SK-N-SH (cell line): ENCODE measurements at regions not wholly inside any gene's neighbourhood (a gene's known extent, or its start where the extent isn't known, plus 50 kb on each side); places are given as distances from the start of the nearest gene placed in this dataset.

Experiments
- CTCF ChIA-PET: fragments of 300-600, 350-600 bp; formaldehyde crosslinking; extraction: SDS; loops from one replicate; lab custom pipeline; 2021; lab: Yijun Ruan, JAX
- POLR2A ChIA-PET: fragments of 350-600 bp; sonication (Branson Sonifier 250); formaldehyde crosslinking; extraction: SDS; loops from one replicate; lab custom pipeline; 2020; ENCODE audit warnings: antibody characterized with exemption, inconsistent platforms; lab: Yijun Ruan, JAX
- DNase-seq: peaks from one replicate; pipeline ENCODE4 v3.0.0; 2012
- H2AFZ ChIP-seq: fragments of 200-600 bp; sonication (generic); 2 replicates; pipeline ENCODE4 v1.8.1; 2016; ENCODE audit warnings: antibody characterized with exemption, mild to moderate bottlenecking, low read depth
- H3F3A ChIP-seq: fragments of 200-600 bp; sonication (generic); replicated peaks from 2 replicates; pipeline ENCODE3; 2016; ENCODE audit warnings: antibody characterized with exemption, mild to moderate bottlenecking; ENCODE audit not compliant: insufficient read depth
- H3K27ac ChIP-seq, 2 experiments: fragments of 200-500 bp in 1 of 2; fragments of 200-600 bp in 1 of 2; sonication (Bioruptor generic) in 1 of 2; sonication (generic), shearing (Covaris generic) in 1 of 2; 2 replicates each; pipeline versions ENCODE4 v1.5.1 to v1.6.1; 2014 to 2016; ENCODE audit warnings: low read depth in 2 of 2, inconsistent platforms in 1 of 2, low read length in 1 of 2, mild to moderate bottlenecking in 1 of 2, mixed read lengths in 1 of 2
- H3K27me3 ChIP-seq: fragments of 200-600 bp; sonication (generic), shearing (Covaris generic); 2 replicates; pipeline ENCODE4 v1.6.1; 2016; ENCODE audit warnings: mixed run types; ENCODE audit not compliant: insufficient read depth
- H3K36me3 ChIP-seq, 2 experiments: fragments of 200-500 bp in 1 of 2; fragments of 200-600 bp in 1 of 2; sonication (Bioruptor generic) in 1 of 2; sonication (generic) in 1 of 2; replicated peaks in 1 of 2; 2 replicates each; pipeline versions ENCODE3 to v1.5.1; 2014 to 2016; ENCODE audit warnings: low read length in 1 of 2, mild to moderate bottlenecking in 1 of 2; ENCODE audit not compliant: insufficient read depth in 2 of 2, control insufficient read depth in 1 of 2
- H3K4me1 ChIP-seq, 2 experiments: fragments of 200-500 bp in 1 of 2; fragments of 200-600 bp in 1 of 2; sonication (Bioruptor generic) in 1 of 2; sonication (generic), shearing (Covaris generic) in 1 of 2; 2 replicates each; pipeline versions ENCODE4 v1.5.1 to v1.6.1; 2014 to 2016; ENCODE audit warnings: low read depth in 1 of 2, low read length in 1 of 2, mixed run types in 1 of 2; ENCODE audit not compliant: insufficient read depth in 2 of 2, control insufficient read depth in 1 of 2
- H3K4me2 ChIP-seq: fragments of 200-600 bp; sonication (generic), shearing (Covaris generic); 2 replicates; pipeline ENCODE4 v1.6.1; 2017; ENCODE audit warnings: mixed run types
- H3K4me3 ChIP-seq, 2 experiments: fragments of 200-500 bp in 1 of 2; fragments of 200-600 bp in 1 of 2; sonication (Bioruptor generic) in 1 of 2; sonication (generic), shearing (Covaris generic) in 1 of 2; 2 replicates each; pipeline versions ENCODE4 v1.5.1 to v1.8.1; 2014 to 2016; ENCODE audit warnings: low read depth in 2 of 2, inconsistent platforms in 1 of 2, low read length in 1 of 2, mild to moderate bottlenecking in 1 of 2, mixed read lengths in 1 of 2, moderate library complexity in 1 of 2
- H3K79me2 ChIP-seq: fragments of 200-600 bp; sonication (generic); 2 replicates; pipeline ENCODE4 v1.8.1; 2017; ENCODE audit warnings: mild to moderate bottlenecking; ENCODE audit not compliant: insufficient read depth
- H3K9ac ChIP-seq: fragments of 200-600 bp; sonication (generic); 2 replicates; pipeline ENCODE4 v1.6.1; 2017; ENCODE audit warnings: mixed run types
- H3K9me2 ChIP-seq: fragments of 200-600 bp; sonication (generic); 2 replicates; pipeline ENCODE4 v1.6.1; 2017; ENCODE audit warnings: mixed run types
- H3K9me3 ChIP-seq: fragments of 200-600 bp; sonication (generic); 2 replicates; pipeline ENCODE4 v1.6.1; 2017; ENCODE audit warnings: mixed run types, mild to moderate bottlenecking, moderate library complexity
- H4K20me1 ChIP-seq: fragments of 200-600 bp; sonication (generic); 2 replicates; pipeline ENCODE4 v1.6.1; 2017; ENCODE audit warnings: mild to moderate bottlenecking, mixed run types; ENCODE audit not compliant: insufficient read depth
- CHD2 ChIP-seq: fragments of 150-350 bp; IDR thresholded peaks from 2 replicates; pipeline ENCODE4 v1.6.1; 2018; ENCODE audit warnings: low read length; ENCODE audit not compliant: partially characterized antibody
- CTCF ChIP-seq: fragments of 200-600 bp; sonication (generic); IDR thresholded peaks from 2 replicates; pipeline ENCODE4 v1.6.1; 2017; ENCODE audit warnings: antibody characterized with exemption, mild to moderate bottlenecking, moderate library complexity
- ELF1 ChIP-seq: IDR thresholded peaks from 2 replicates; pipeline ENCODE4 v1.4.0; 2012
- EZH2phosphoT487 ChIP-seq: fragments of 200-600 bp; sonication (generic); IDR thresholded peaks from 2 replicates; pipeline ENCODE4 v1.6.1; 2017; ENCODE audit warnings: low read depth, mixed run types, mild to moderate bottlenecking, antibody characterized with exemption, moderate library complexity, borderline replicate concordance
- JUND ChIP-seq: IDR thresholded peaks from 2 replicates; pipeline ENCODE4 v1.4.0; 2012
- MXI1 ChIP-seq: IDR thresholded peaks from 2 replicates; pipeline ENCODE4 v1.6.1; 2012; ENCODE audit warnings: mild to moderate bottlenecking, low read depth, low read length, improper control_type of control experiment
- SIN3A ChIP-seq: IDR thresholded peaks from 2 replicates; pipeline ENCODE4 v1.6.1; 2012; ENCODE audit warnings: low read depth, mild to moderate bottlenecking, low read length, moderate library complexity, borderline replicate concordance
- TEAD4 ChIP-seq: IDR thresholded peaks from 2 replicates; pipeline ENCODE4 v1.4.0; 2012; ENCODE audit warnings: mild to moderate bottlenecking, borderline replicate concordance; ENCODE audit not compliant: insufficient read depth
- ZBTB33 ChIP-seq: IDR thresholded peaks from 2 replicates; pipeline ENCODE4 v1.4.0; 2012; ENCODE audit warnings: low read depth, borderline replicate concordance
- WGBS: methylation state at CpG from one replicate; pipeline ENCODE4 v1.1.6; 2017; ENCODE audit warnings: low lambda C conversion rate; 5-methylcytosine and 5-hydroxymethylcytosine counted together

GRCh38 chr12:111218499-111218898, 150.4 kb downstream of the PHETA1 start (continued):
- no peak for TF ChIP-seq CTCF

- DNase-seq: no peak
- no peak overlapping the region for H3K27ac ChIP-seq
- POLR2A ChIA-PET: no interaction called here
- H3K9ac ChIP-seq: no peak overlapping the region
- no peaks in the 10 kb centered on the region for H3K36me3 ChIP-seq
- no peak overlapping the region for H2AFZ ChIP-seq
- no peaks in the 10 kb centered on the region for H3F3A ChIP-seq
- H3K9me2 ChIP-seq: no peaks in the 10 kb centered on the region
- WGBS: 60% methylated on average over 13 of the region's 13 CpGs
- no peaks in the 10 kb centered on the region for H3K27me3 ChIP-seq
- H3K4me2 ChIP-seq: no peak overlapping the region
- H3K9me3 ChIP-seq: no peaks in the 10 kb centered on the region
- no peaks in the 10 kb centered on the region for H4K20me1 ChIP-seq
- no peak for TF ChIP-seq MXI1
- no peak for TF ChIP-seq TEAD4
- no peak for TF ChIP-seq JUND
- TF ChIP-seq SIN3A: no peak
- no peak for TF ChIP-seq ZBTB33
- no peak for TF ChIP-seq ELF1
- CTCF ChIA-PET: interaction anchor here (0.8 to 1.3 kb wide), 2 partner anchors 8 to 58 kb away, joined by 3 read pairs; no protein-coding TSS in a partner anchor
- no peak overlapping the region for H3K4me3 ChIP-seq
- H3K79me2 ChIP-seq: no peaks in the 10 kb centered on the region
- peaks cover 0 to 32% of the 10 kb centered on the region in 2 experiments; a peak in 2 of 4 replicates for H3K4me1 ChIP-seq
Measured at GRCh38 chr12:111216387-111217159, 152.3 kb downstream of the PHETA1 start.

- H3F3A ChIP-seq: no peaks in the 10 kb centered on the region
- H3K27ac ChIP-seq: no peak overlapping the region; a peak in 1 of 4 replicates
- peaks cover 0 to 34% of the 10 kb centered on the region in 2 experiments; a peak in 2 of 4 replicates for H3K4me1 ChIP-seq
- TF ChIP-seq CHD2 (no peak), ELF1 (no peak), EZH2phosphoT487 (no peak)
- no peak overlapping the region for H2AFZ ChIP-seq
- H3K4me2 ChIP-seq: no peak overlapping the region
- CTCF ChIA-PET: interaction anchor here (0.8 to 1.4 kb wide), 3 partner anchors 9 to 83 kb away, joined by 3 to 6 read pairs (median 3); no protein-coding TSS in a partner anchor
- POLR2A ChIA-PET: no interaction called here
- no peaks in the 10 kb centered on the region for H3K9me3 ChIP-seq
- no peak overlapping the region for H3K9ac ChIP-seq
- no peaks in the 10 kb centered on the region for H4K20me1 ChIP-seq
- no peak overlapping the region for H3K4me3 ChIP-seq
- DNase-seq: no peak
- 68% methylated on average over 11 of the region's 12 CpGs for WGBS
- no peaks in the 10 kb centered on the region for H3K27me3 ChIP-seq
- no peaks in the 10 kb centered on the region for H3K9me2 ChIP-seq
- H3K79me2 ChIP-seq: no peaks in the 10 kb centered on the region
- no peaks in the 10 kb centered on the region for H3K36me3 ChIP-seq
Measured at GRCh38 chr12:111215881-111216280, 153.0 kb downstream of the PHETA1 start.
